Activated effector memory CD4-positive, alpha-beta T cell treated with anti-CD3 and anti-CD28 coated beads, Interleukin-2, amount 50 U/mL, for 16 hours (primary cell): ENCODE measurements at regions not wholly inside any gene's neighbourhood (a gene's known extent, or its start where the extent isn't known, plus 50 kb on each side); places are given as distances from the start of the nearest gene placed in this dataset.
"Not testable (repeated sequence)": the region's sequence is repeated elsewhere in the genome, so short reads cannot be mapped to it uniquely, and the experiment has no call there.

Experiments used
- DNase-seq: peaks from one replicate; pipeline ENCODE4 v3.0.0-alpha.2; 2020

GRCh38 chr2:196500686-196501431, 138.7 kb upstream of the CCDC150 start:
- no peak for DNase-seq

GRCh38 chr2:196501836-196502235, 137.7 kb upstream of the CCDC150 start:
- DNase-seq: no peak

GRCh38 chr2:196502386-196502785, 137.1 kb upstream of the CCDC150 start:
- no peak for DNase-seq

GRCh38 chr2:196503398-196503797, 136.1 kb upstream of the CCDC150 start:
- DNase-seq: no peak

- no peak for DNase-seq
Observed at GRCh38 chr2:196504788-196505187, 134.7 kb upstream of the CCDC150 start.

- DNase-seq: no peak
Observed at GRCh38 chr2:196510246-196510645, 129.3 kb upstream of the CCDC150 start.

- no peak for DNase-seq
Observed at GRCh38 chr2:196511258-196512168, 128.0 kb upstream of the CCDC150 start.

- no peak for DNase-seq
Observed at GRCh38 chr2:196513796-196514526, 125.6 kb upstream of the CCDC150 start.

- no peak for DNase-seq
Observed at GRCh38 chr2:196514641-196515040, 124.9 kb upstream of the CCDC150 start.

- DNase-seq: no peak
Observed at GRCh38 chr2:196515051-196515450, 124.5 kb upstream of the CCDC150 start.

GRCh38 chr2:196515608-196516007, 123.9 kb upstream of the CCDC150 start:
- no peak for DNase-seq

GRCh38 chr2:196516564-196516963, 123.0 kb upstream of the CCDC150 start:
- DNase-seq: no peak

- DNase-seq: no peak
Observed at GRCh38 chr2:196520605-196521004, 118.9 kb upstream of the CCDC150 start.

GRCh38 chr2:196526981-196527725, 112.4 kb upstream of the CCDC150 start:
- DNase-seq: not testable (repeated sequence)

- DNase-seq: no peak
Observed at GRCh38 chr2:196528486-196529223, 110.9 kb upstream of the CCDC150 start.

- no peak for DNase-seq
Observed at GRCh38 chr2:196530910-196531309, 108.6 kb upstream of the CCDC150 start.

- no peak for DNase-seq
Observed at GRCh38 chr2:196533772-196534397, 105.6 kb upstream of the CCDC150 start.

GRCh38 chr2:196534495-196534894, 105.0 kb upstream of the CCDC150 start:
- no peak for DNase-seq

GRCh38 chr2:196535061-196535460, 104.5 kb upstream of the CCDC150 start:
- no peak for DNase-seq

- DNase-seq: no peak
Observed at GRCh38 chr2:196535742-196536141, 103.8 kb upstream of the CCDC150 start.

- no peak for DNase-seq
Observed at GRCh38 chr2:196537311-196537710, 102.2 kb upstream of the CCDC150 start.
